SH-SY5Y (cell line): ENCODE measurements at regions not wholly inside any gene's neighbourhood (a gene's known extent, or its start where the extent isn't known, plus 50 kb on each side); places are given as distances from the start of the nearest gene placed in this dataset.
A peak's percentile ranks its signal among the peaks of the same experiment; 100 is the strongest.

Source experiments
- GATA2 ChIP-seq: IDR thresholded peaks from 2 replicates; pipeline ENCODE4 v1.6.1; 2011; ENCODE audit warnings: mild to moderate bottlenecking, low read depth, low read length
- GATA3 ChIP-seq: IDR thresholded peaks from 2 replicates; pipeline ENCODE4 v1.6.1; 2011; ENCODE audit warnings: low read depth, mild to moderate bottlenecking, low read length, moderate library complexity

GRCh38 chr11:19329970-19330369 lies 89.2 kb upstream of the E2F8 start:
- TF ChIP-seq GATA3 = no peak
- no peak for TF ChIP-seq GATA2

- TF ChIP-seq GATA3 = no peak
- TF ChIP-seq GATA2 = no peak
These were observed 88.0 kb upstream of the E2F8 start for GRCh38 chr11:19328586-19329311.

DNA sequence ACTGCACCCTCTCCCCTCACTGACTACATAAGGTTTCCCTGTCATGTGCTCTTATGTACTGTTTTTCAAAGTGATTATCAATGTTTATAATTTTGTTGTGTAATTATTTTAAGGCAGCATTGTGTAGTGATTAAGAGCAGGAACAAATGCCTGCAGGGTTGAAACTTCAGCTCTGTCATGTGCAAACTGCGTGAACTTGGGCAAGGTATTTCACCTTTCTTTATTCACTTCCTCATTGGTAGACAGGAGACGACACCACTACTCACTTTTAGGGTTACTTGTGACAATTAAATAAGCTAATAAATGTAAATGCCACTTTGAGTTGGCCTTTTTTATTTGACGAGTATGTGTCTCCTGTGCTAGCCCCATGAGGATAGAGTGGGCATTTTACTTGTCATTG lies 86.5 kb upstream of the E2F8 start:
- TF ChIP-seq GATA2 (no peak), GATA3 (no peak)

GRCh38 chr11:19326499-19326898 lies 85.8 kb upstream of the E2F8 start:
- TF ChIP-seq GATA3 (no peak), GATA2 (no peak)

DNA sequence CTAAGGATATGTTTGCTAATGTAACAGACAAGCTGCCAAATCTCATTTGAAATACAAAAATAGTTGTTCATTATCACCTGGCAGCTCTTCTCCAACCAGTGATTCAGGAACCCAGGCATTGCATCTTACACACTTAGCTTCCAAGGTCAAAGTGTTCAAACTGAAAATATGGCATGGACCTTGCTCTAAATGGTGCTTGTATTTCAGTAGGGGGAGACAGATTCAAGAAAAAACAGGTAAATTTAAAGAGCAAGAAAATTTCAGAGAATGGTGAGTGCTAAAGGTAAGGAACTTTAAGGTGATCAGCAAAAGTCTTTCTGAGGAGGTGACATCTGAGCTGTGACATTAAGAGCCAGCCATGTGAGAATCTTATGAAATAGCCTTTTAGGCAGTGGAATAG lies 82.8 kb upstream of the E2F8 start:
- TF ChIP-seq GATA2 (no peak), GATA3 (no peak)

DNA sequence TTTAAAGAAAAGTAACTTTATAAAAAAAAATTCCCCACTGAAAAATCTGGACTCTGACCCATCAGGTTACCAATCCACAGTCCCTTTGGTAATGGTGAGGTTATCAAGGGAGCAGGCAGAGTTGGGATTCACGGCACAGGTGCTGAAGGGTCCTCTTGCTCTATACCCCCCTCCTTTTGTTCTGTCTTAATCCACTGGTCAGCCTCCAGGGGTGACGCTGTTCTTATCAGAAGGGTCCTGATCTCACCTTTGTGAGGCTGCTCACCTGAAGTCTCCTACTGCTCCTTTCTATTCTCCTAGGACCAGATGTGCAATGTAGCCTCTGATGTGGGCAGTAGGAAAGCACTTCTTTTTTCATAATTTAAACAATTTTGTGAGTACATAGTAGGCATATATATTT lies 80.6 kb upstream of the E2F8 start:
- TF ChIP-seq GATA3 (no peak), GATA2 (no peak)

DNA sequence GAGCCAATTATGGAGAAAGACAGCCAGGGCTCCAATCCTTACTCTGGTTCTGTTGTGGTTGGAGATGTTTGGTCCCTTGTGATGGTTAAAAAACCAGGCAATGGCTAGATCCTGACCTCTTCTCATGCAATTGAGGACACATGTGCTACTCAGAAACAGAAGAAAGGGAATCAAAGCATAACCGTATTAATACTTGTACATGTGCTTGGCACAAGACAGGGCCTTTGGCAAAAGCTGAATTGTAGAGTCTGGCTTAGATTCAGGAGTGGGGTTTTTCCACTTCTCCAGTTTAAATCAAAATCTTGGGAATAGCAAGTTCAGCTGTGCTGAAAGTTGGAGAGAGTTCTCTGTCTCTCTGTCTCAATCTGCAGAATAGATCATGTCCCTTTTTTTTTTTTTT lies 80.1 kb upstream of the E2F8 start:
- no peak for TF ChIP-seq GATA2
- no peak for TF ChIP-seq GATA3

DNA sequence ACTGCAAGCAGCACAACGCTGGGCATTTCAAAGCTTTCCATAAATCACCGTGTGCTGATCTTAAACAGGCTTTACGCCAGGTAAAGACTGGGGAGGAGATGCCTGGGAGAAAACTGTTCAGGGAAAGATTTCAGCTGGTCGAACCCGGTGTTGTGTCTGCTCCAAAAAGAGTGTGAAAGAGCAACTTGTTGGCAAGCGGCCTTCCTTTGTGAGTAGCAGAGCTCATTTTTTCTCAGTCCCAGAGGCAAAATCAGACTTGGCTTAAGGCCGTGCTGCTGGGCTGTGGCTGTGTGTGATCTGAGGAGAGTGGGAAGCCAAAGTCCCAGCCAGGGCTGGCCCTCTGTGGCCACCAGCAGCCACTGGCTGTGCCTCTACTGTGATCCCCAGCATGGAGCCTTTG lies 75.7 kb upstream of the E2F8 start:
- TF ChIP-seq GATA3 = no peak
- no peak for TF ChIP-seq GATA2

DNA sequence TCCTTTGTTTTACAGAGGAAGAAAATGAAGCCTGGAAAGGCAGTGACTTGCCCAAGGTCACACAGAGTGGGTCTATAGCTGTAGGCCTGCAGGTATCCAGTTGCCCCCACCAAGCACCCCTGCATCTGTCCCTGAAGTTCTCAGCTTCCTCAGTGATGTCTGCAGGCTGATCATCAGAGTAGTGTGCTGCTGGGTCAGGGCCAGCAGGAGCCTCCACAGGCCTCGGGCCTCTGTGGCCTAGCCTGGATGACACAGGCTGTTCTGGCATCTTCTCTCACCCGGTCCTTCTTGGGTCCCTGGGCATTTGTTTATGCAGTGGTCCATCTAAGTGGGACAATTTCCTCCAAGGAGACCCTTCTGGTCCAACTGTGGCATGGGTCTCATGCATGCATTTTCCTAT lies 74.8 kb upstream of the E2F8 start:
- TF ChIP-seq GATA2 (no peak), GATA3 (no peak)

DNA sequence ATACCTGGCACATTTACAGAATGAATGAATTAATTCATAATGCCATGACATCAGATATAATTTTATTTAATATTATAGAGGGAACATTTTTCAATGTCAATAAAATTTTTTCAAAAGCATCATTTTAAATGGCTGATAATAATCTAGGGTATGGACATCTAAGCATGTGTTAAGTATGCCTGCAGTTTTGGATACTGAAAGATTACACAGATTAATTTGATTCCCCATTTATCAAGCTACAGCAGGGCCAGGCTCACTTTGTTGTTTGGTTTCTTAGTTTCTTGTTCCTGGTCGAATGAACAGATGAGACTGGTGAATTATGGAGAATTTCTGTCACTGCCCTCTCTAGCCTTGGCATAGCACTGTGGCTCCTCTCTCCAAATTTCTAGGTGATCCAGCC lies 72.4 kb upstream of the E2F8 start:
- peak; percentile 87 for TF ChIP-seq GATA3
- peak; percentile 55; the same call in 1 of the 2 replicates for TF ChIP-seq GATA2

DNA sequence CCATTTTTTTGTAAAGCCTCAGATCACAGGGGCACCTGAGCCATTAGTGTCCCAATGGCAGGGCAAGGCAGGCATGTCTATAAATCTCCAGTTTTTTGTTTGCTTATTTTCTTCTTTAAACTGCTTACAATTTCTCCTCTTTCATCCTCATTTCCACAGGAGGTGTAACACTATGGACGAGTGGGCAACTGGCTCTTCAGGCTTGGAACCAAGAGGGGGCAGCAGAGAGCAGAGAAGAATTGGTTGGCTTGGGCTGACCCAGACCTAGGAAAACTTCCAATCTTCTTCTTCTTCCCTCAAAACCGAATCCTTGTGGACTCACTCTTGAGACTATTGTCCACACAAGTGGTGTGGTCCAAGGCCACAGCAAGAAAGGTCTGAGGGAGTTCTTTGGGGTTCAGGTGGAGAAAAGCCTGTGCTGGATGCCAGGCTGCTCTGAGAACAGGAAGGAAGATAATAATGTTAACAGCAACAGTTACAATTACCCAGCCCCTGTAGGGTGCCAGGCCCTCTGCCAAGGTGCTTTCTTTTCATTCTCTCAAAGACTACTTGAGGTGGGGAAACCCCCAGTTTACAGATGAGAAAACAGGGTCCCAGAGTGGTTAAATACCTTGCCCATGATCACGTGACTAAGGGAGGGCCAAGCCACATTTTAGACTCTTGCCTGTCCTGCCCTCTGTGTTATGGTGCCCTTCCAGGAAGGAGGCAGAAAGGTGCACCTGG lies 70.7 kb upstream of the E2F8 start:
- TF ChIP-seq GATA3 = no peak
- TF ChIP-seq GATA2 = no peak

DNA sequence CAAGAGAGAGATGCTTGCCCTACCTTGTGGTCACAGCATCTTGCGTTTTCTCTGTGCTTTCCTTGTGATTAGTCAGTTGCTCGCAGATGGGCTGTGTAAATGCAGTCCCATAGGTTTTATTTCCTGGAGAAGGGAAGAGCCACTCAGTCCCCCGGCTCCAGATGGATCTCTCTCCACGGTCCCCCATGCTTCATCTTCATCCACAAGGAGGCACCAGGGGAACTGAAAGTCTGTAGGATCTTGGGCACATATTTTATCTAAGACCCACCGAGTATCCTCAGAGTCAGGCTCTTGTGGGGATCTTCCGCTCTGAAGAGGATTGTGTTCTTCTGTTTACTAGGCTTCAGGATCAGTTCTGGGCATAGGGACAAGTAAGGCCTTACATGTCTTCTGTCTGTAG lies 66.8 kb upstream of the E2F8 start:
- TF ChIP-seq GATA2 = no peak
- no peak for TF ChIP-seq GATA3

DNA sequence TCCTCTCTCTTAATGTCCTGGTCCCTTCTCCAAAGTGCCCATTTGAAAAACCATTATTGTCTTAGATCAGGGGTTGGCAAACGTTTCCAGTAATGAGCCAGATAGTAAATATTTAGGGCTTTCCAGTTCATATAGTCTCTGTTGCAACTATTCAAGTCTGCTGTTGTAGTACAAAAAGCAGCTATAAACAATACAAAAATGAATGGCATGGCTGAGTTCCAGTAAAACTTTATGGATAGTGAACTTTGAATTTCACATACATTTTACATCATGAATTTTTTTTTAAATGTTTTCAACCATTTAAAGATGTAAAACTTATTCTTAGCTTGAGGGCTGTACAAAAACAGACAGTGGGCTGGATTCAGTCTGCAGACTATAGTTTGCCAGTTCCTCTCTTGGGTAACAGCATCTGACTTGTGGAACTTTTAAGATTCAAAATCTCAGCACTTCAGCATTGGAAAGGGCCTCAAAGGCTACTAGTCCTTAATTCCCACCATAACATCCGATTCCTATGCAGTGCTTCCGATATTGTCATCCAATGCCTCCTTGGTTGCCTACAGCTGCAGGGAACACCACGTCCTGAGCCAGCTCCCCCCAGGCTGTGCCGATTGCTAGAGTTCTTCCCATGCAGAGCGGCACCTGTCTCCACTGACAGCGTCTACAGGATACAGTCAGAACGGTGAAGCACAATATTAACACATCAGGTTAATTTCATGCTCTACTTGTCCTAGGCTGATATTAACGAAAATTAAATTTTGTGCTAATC lies 65.6 kb upstream of the E2F8 start:
- no peak for TF ChIP-seq GATA2
- TF ChIP-seq GATA3 = no peak

DNA sequence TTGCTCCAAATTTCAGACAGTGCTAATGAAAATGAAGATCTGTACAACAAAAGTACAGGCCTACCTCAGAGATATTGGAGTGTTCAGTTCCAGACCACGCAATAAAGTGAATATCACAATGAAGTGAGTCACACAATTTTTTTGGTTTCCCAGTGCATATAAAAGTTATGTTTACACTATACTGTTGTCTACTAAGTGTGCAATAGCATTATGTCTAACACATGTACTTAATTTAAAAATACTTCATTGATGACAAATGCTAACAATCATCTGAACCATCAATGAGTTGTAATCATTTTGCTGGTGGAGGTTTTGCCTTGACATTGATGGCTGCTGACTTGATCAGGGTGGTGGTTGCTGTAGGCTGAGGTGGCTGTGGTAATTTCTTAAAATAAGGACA lies 60.6 kb upstream of the E2F8 start:
- TF ChIP-seq GATA3 (no peak), GATA2 (no peak)
